ENCODE measurements at regions not wholly inside any gene's neighbourhood (a gene's known extent, or its start where the extent isn't known, plus 50 kb on each side); places are given as distances from the start of the nearest gene placed in this dataset.

- Histone ChIP-seq H3K9ac (replicated peaks in 1 of 4; ENCODE audit: extremely low read depth in 1 of 4, low read depth in 3 of 4, low read length in 3 of 4) (no peak overlapping the region), H3K4me2 (ENCODE audit: insufficient read depth in 1 of 2, low read depth in 2 of 2, low read length in 2 of 2) (no peak overlapping the region), H3K27me3 (replicated peaks in 1 of 4; ENCODE audit: control insufficient read depth in 3 of 4, extremely low read depth in 1 of 4, insufficient read depth in 3 of 4, low read length in 3 of 4) (no peaks in the 10 kb centered on the region), H3K4ac (replicated peaks; ENCODE audit: insufficient read length, low read depth, low read length) (no peak overlapping the region), H3K18ac (ENCODE audit: extremely low read depth, low read length) (no peak overlapping the region), H3K9me3 (ENCODE audit: insufficient read depth in 2 of 2, low read depth in 1 of 2, low read length in 1 of 2) (0 out of 4 replicates have a peak, but pooled peaks cover 0 to 3% of the 10 kb centered on the region in 2 experiments), H2BK5ac (ENCODE audit: low read depth, low read length) (no peak overlapping the region), H4K5ac (ENCODE audit: insufficient read length, low read depth, low read length) (no peak overlapping the region), H3K56ac (replicated peaks; ENCODE audit: insufficient read length, low read depth, low read length) (no peak overlapping the region), H3K23ac (ENCODE audit: insufficient read length) (no peak overlapping the region), H4K20me1 (replicated peaks in 1 of 2; ENCODE audit: control insufficient read depth in 1 of 2, insufficient read depth in 2 of 2, low read length in 2 of 2) (no peaks in the 10 kb centered on the region), H4K8ac (ENCODE audit: extremely low read depth, insufficient read depth, low read length) (no peak overlapping the region), H2BK120ac (replicated peaks; ENCODE audit: low read depth, low read length) (no peak overlapping the region), H3K27ac (ENCODE audit: low read depth, low read length) (no peak overlapping the region), H3K4me3 (ENCODE audit: extremely low read depth in 1 of 4, insufficient read depth in 2 of 4, low read depth in 3 of 4, low read length in 4 of 4) (no peak overlapping the region), H2BK12ac (ENCODE audit: low read depth, low read length) (no peak overlapping the region), H3K23me2 (ENCODE audit: low read depth, low read length) (no peaks in the 10 kb centered on the region), H3K36me3 (ENCODE audit: control insufficient read depth in 2 of 4, insufficient read depth in 4 of 4, low read length in 3 of 4) (no peaks in the 10 kb centered on the region), H2BK15ac (ENCODE audit: low read length) (no peak overlapping the region), H3K4me1 (replicated peaks in 1 of 4; ENCODE audit: control insufficient read depth in 3 of 4, insufficient read depth in 4 of 4, low read length in 3 of 4) (0 out of 7 replicates have a peak, but pooled peaks cover 0 to 3% (median 0%) of the 10 kb centered on the region in 4 experiments), H2AFZ (ENCODE audit: low read length) (no peak overlapping the region), H2AK5ac (ENCODE audit: low read depth, low read length) (no peak overlapping the region), H4K91ac (replicated peaks; ENCODE audit: insufficient read length, low read length) (no peak overlapping the region), H3K14ac (ENCODE audit: insufficient read length) (no peak overlapping the region), H2BK20ac (ENCODE audit: low read length) (no peak overlapping the region), H3K79me2 (ENCODE audit: control insufficient read depth in 1 of 2, insufficient read depth in 2 of 2, low read length in 2 of 2) (no peaks in the 10 kb centered on the region), H3K79me1 (ENCODE audit: low read depth, low read length) (no peaks in the 10 kb centered on the region)
- POLR2A ChIA-PET (ENCODE audit: partially characterized antibody), result no interaction called here
- peak; percentile 13 for FAIRE-seq
- CTCF ChIA-PET (ENCODE audit: partially characterized antibody), result interaction anchor here (0.6 to 1.3 kb wide), 15 partner anchors 9 to 825 kb away, joined by 3 to 8 read pairs (median 3); no protein-coding TSS in a partner anchor
- WGBS, 2 experiments (ENCODE audit: extremely low coverage in 1 of 2, insufficient coverage in 1 of 2, insufficient read length in 1 of 2, insufficient replicate concordance in 2 of 2, low coverage in 1 of 2, low lambda C conversion rate in 2 of 2, missing lambda C conversion rate in 1 of 2), result 90% methylated on average over 1 of the region's 1 CpG; no CpG with 5 or more reads in 1 of the 2 experiments
- DNase-seq (ENCODE audit: low read depth in 1 of 2, low spot score in 2 of 2), result no peak
- peak; percentile 49 to 60 for TF ChIP-seq RAD21 (IDR thresholded peaks at IDR 0.05 in 1 of 2, conservative IDR thresholded peaks at IDR 0.05 in 1 of 2; ENCODE audit: low read depth in 2 of 2, low read length in 2 of 2)
- TF ChIP-seq CTCF (IDR thresholded peaks at IDR 0.05; ENCODE audit: control extremely low read depth in 1 of 3, insufficient read depth in 1 of 3, low read depth in 1 of 3, low read length in 3 of 3), result peak in 2 of 3 experiments; percentile 49 to 57; a peak in 3 of 4 replicates
- TF ChIP-seq BACH1 (IDR thresholded peaks at IDR 0.05; ENCODE audit: low read length), result no peak
Measured at GRCh38 chr2:192749611-192750200, 555.0 kb upstream of the TMEFF2 start.
